Cardiac muscle cell (in vitro differentiated cells and primary cell): ENCODE measurements at regions not wholly inside any gene's neighbourhood (a gene's known extent, or its start where the extent isn't known, plus 50 kb on each side); places are given as distances from the start of the nearest gene placed in this dataset.
A peak's percentile ranks its signal among the peaks of the same experiment; 100 is the strongest.

Experiments used
- DNase-seq, 2 donors: peaks; one replicate each; pipeline versions ENCODE4 v3.0.0 to v3.0.0-alpha.2; 2010 to 2017; ENCODE audit warnings: low read depth in 1 of 2, low spot score in 1 of 2
- H3K27ac ChIP-seq: fragments of 200-600 bp; sonication (generic); 2 replicates; pipeline ENCODE4 v1.5.1; 2016
- H3K27me3 ChIP-seq: fragments of 200-600 bp; sonication (generic); 2 replicates; pipeline ENCODE4 v1.6.0; 2016; ENCODE audit warnings: control low read depth
- H3K36me3 ChIP-seq: fragments of 200-600 bp; sonication (generic); 2 replicates; pipeline ENCODE4 v1.5.1; 2016; ENCODE audit warnings: control low read depth
- H3K4me1 ChIP-seq: fragments of 200-600 bp; sonication (generic); 2 replicates; pipeline ENCODE4 v1.8.1; 2017; ENCODE audit warnings: low read depth, mild to moderate bottlenecking, mixed run types
- H3K4me3 ChIP-seq: fragments of 200-600 bp; sonication (generic); 2 replicates; pipeline ENCODE4 v1.5.1; 2016; ENCODE audit warnings: mild to moderate bottlenecking
- H3K9me3 ChIP-seq: fragments of 200-600 bp; sonication (generic); 2 replicates; pipeline ENCODE4 v1.5.1; 2017; ENCODE audit warnings: low read depth, mild to moderate bottlenecking, control low read depth
- CTCF ChIP-seq: IDR thresholded peaks from 2 replicates; pipeline ENCODE4 v1.5.1; 2012; ENCODE audit warnings: low read depth, mild to moderate bottlenecking, low read length

GRCh38 chr2:223477318-223477717, 124.8 kb downstream of the SCG2 start:
- no peak for TF ChIP-seq CTCF
- no peak overlapping the region for H3K4me3 ChIP-seq
- H3K27ac ChIP-seq, result no peak overlapping the region
- H3K36me3 ChIP-seq, result no peaks in the 10 kb centered on the region
- no peak for DNase-seq
- no peaks in the 10 kb centered on the region for H3K4me1 ChIP-seq
- H3K9me3 ChIP-seq, result no peaks in the 10 kb centered on the region
- H3K27me3 ChIP-seq, result no peaks in the 10 kb centered on the region

GRCh38 chr2:223481486-223481885, 120.7 kb downstream of the SCG2 start:
- no peak for DNase-seq
- H3K4me1 ChIP-seq, result no peaks in the 10 kb centered on the region
- H3K27ac ChIP-seq, result no peak overlapping the region
- no peak overlapping the region for H3K4me3 ChIP-seq
- H3K9me3 ChIP-seq, result no peaks in the 10 kb centered on the region
- no peaks in the 10 kb centered on the region for H3K27me3 ChIP-seq
- no peaks in the 10 kb centered on the region for H3K36me3 ChIP-seq
- TF ChIP-seq CTCF, result no peak

- TF ChIP-seq CTCF, result no peak
- H3K4me1 ChIP-seq, result no peaks in the 10 kb centered on the region
- H3K27ac ChIP-seq, result no peak overlapping the region
- H3K9me3 ChIP-seq, result no peaks in the 10 kb centered on the region
- no peak overlapping the region for H3K4me3 ChIP-seq
- no peak for DNase-seq
- no peaks in the 10 kb centered on the region for H3K27me3 ChIP-seq
- H3K36me3 ChIP-seq, result no peaks in the 10 kb centered on the region
These were observed 115.4 kb downstream of the SCG2 start for GRCh38 chr2:223486751-223487150.

GRCh38 chr2:223487214-223487846, 114.8 kb downstream of the SCG2 start:
- Histone ChIP-seq H3K27ac (no peak overlapping the region), H3K36me3 (no peaks in the 10 kb centered on the region), H3K4me3 (no peak overlapping the region), H3K9me3 (no peaks in the 10 kb centered on the region), H3K27me3 (no peaks in the 10 kb centered on the region), H3K4me1 (no peaks in the 10 kb centered on the region)
- TF ChIP-seq CTCF, result no peak
- no peak for DNase-seq

GRCh38 chr2:223488814-223489213, 113.3 kb downstream of the SCG2 start:
- no peaks in the 10 kb centered on the region for H3K36me3 ChIP-seq
- no peak overlapping the region for H3K4me3 ChIP-seq
- H3K27me3 ChIP-seq, result no peaks in the 10 kb centered on the region
- no peaks in the 10 kb centered on the region for H3K9me3 ChIP-seq
- H3K27ac ChIP-seq, result no peak overlapping the region
- TF ChIP-seq CTCF, result no peak
- H3K4me1 ChIP-seq, result no peaks in the 10 kb centered on the region
- DNase-seq, result peak in 1 of 2 donors; percentile 52
